T-helper 9 cell (primary cell): ENCODE measurements at regions not wholly inside any gene's neighbourhood (a gene's known extent, or its start where the extent isn't known, plus 50 kb on each side); places are given as distances from the start of the nearest gene placed in this dataset.
"Not testable (repeated sequence)": the region's sequence is repeated elsewhere in the genome, so short reads cannot be mapped to it uniquely, and the experiment has no call there.

ENCODE experiments used
- DNase-seq: peaks from one replicate; pipeline ENCODE4 v3.0.0-alpha.2; 2020

DNA sequence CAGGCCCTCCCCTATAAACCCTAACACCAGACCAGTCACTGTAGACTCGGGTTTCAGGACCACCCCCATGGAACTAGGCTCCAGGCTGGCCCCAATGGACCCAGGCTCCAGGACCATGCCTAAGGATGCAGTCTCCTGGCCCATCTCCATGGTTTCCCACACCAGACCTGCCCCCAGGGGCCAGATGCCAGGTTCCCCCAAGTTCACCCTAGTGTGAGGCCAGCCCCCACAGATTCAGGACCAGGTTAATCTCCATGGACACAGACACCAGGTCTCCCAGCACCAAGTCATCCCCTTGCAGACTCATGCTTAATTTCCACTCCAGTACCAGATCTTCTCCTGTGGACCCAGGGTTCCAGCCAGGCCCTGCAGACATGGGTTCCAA is 103.8 kb upstream of the LANCL2 start:
- no peak for DNase-seq

DNA sequence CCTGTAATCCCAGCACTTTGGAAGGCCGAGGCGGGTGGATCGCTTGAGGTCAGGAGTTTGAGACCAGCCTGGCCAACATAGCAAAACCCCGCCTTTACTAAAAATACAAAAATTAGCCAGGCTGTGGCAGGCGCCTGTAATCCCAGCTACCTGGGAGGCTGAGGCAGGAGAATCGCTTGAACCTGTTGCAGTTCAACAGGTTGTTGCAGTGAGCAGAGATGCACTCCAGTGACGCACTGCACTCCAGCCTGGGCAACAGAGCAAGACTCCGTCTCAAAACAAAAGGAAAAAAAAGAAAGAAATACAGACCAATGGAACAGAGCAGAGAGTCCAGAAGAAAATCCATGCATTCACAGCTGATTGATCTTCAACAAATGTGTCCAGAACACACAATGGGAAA is 99.8 kb upstream of the LANCL2 start:
- not testable (repeated sequence) for DNase-seq

DNA sequence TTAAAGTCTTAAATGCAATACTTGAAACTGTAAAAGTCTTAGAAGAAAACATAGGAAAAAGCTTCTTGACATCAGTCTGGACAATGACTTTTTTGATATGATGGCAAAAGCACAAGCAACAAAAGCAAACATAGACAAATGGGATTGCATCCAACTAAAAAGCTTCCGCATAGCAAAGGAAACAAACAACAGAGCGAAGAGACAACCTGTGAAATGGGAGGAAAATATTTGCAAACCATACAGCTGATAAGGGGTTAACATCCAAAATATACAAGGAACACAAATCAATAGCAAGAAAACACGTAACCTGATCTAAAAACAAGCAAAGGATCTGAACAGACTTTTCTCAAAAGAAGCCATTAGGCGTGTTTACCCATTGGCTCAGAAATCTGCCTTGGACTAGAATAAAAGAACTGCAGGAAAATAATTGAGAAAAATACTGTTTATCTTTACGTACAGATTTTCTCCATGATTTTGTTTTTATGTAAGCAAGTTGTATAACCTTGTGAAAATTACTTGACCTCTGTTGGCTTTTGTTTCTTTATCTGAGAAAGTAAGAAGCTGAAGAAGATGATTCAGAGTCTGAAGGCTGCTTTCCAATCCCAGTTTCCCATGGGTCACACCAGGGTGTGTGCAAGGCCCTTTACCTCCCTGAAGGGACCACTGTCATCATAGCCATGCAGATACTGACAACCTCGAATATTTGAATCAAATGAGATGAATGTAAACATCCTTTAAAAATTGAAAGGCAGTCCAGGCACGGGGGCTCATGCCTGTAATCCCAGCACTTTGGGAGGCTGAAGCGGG is 99.1 kb upstream of the LANCL2 start:
- DNase-seq = no peak

DNA sequence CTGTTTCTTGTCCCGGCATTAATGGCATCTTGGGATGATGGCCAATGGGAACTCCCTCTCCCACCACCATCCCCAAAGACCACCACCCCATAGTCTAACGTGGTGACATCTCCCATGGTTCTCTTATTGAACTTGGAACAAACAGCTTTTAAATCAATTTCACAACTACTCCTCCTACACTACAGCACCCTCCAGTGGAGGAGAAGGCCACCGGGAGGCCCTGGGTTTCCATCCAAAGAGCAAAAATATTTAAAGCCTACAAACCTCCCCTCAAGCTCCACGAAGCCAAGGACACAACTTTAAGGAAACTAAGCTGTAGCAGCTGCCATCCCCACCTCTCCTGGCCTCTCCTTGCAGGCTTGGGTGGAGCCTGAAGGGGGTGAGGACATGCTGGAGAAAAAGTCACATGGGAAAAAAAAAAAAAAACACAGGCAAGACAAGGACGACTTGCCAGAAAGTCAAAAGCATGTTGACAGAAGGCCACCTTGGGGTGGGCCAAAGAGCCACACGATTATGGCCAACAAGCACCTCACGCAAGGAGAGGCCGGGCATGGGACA is 94.0 kb upstream of the LANCL2 start:
- no peak for DNase-seq

DNA sequence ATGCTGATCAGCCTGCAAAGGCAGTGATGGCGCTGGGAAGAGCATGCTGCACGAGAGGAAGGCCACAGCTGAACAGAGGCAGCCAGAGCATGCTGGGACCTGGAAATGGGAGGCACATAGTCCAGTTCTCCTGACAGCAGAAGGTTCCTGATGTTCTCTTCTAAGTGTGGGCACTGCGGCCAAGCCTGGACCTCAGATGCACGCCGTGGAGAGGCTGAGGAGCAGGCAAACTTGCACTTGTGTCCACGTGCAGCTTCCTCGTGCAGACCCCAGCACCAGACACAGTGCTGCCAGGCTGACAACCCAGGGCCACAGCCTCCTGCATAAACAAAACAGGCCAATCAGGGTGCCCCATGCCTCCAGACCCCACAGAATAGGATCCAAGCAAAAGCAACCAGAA is 93.5 kb upstream of the LANCL2 start:
- no peak for DNase-seq

DNA sequence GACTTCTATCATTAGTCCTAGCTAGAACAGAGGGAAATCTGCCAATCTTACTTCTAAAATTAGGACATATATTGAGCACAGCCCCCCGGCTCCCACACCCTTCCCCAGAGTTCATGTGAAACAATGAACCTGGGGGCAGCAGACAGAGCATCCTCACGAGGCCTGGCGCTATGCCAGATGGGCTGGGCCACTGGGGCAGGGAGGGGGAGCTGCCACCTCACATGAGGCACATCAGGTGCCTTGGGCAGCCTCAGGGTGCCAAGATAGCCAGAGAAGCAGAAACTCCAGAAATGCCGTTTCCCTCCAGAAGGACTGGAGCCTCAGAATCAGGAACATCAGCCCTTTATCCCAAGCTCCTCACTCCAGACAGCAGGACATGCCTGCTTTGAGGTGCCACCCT is 92.8 kb upstream of the LANCL2 start:
- DNase-seq = no peak

DNA sequence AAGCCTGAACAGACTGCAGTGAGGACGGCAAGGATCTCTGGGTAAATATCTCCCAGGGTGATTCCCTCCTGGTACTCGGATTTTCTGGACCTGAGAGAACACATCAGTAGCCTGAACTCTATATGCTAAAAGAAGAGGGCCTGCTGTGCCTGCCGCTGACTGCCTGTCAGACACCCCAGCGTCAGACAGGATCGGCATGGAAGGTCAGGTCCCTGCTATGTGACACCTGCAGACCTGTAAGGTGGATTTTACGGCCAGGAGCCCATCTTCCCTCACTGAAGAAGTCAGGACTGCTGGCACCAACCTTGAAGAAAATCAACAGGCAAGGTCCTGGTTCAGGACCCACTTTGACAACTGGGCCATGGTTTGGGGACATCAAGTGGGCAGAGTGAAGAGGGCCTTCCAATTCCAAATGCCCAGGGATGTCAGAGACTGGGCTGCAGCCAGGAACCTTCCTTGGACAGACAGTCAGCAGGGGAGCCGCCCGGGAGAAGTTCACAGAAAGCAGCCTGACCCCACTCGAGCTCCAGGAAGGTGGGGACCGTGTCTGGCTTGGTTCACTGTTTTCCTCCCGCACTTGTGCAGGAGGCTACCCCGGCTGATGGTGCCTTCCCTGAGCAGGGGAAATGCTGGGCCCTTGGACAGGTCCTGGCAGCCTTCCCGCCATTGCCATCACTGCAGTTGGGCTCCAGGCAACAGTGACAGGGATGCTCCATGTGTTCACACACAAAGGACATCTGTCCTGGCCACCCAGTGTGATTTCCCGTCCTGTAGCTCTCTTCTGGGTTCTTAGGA is 91.8 kb upstream of the LANCL2 start:
- DNase-seq = no peak

DNA sequence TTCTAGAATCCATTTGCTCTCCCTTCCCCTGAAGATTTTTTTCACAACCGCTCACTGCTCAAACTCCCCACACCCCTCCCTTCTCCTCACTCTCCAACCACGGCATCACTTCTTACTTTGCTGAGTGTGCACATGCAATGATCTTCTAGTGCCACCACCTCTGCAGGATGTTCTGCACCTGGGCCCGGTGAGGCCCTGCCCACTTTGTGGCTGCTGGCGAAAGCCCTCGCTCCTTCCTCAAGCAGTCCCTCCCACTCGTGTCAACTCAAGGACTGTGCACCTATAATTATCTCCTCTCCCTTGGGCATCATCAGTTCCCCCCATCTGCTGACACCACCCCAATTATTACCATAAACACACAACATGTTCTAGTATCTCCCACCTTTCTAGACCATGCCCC is 91.0 kb upstream of the LANCL2 start:
- no peak for DNase-seq

DNA sequence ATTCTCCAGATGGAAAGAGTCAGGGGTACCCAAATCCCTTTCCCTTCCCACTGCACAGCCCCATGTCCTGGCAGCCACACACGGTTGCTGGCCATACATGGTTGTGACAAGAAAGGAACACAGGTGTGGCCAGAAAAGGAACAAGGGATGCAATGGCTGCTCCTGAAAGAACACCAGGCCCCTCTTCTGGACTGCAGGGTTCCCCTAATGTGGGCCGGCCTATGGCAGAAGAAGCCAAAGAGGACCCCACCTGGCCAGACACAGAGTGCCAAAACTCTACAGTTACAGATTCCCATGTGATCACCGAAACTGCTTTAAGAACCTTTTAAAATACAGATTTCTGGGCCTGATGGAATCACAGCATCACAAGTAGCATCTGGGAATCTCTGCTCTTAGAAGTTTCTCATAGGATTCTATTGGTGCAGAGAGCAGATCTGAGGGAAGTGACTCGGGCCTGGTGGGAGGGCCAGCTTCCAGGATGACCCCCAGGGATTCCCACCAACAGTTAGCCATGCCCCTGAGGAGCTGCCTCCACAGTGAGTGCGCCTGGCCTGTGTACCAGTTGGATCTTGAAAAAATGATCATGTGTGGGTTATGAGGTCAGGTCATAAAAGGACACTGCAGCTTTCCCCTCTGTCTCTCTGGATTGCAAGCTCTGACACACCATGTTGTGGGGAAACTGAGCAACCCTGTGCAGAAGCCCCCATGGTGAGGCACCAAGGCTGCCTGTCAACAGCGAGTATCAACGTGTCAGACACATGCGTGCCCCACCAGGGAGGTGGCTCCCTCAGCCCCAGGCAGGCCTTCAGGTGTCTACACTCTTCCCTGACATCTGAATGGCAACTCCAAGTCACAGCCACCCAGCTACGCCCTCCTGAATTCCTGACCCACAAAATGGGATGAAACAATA is 89.6 kb upstream of the LANCL2 start:
- no peak for DNase-seq

DNA sequence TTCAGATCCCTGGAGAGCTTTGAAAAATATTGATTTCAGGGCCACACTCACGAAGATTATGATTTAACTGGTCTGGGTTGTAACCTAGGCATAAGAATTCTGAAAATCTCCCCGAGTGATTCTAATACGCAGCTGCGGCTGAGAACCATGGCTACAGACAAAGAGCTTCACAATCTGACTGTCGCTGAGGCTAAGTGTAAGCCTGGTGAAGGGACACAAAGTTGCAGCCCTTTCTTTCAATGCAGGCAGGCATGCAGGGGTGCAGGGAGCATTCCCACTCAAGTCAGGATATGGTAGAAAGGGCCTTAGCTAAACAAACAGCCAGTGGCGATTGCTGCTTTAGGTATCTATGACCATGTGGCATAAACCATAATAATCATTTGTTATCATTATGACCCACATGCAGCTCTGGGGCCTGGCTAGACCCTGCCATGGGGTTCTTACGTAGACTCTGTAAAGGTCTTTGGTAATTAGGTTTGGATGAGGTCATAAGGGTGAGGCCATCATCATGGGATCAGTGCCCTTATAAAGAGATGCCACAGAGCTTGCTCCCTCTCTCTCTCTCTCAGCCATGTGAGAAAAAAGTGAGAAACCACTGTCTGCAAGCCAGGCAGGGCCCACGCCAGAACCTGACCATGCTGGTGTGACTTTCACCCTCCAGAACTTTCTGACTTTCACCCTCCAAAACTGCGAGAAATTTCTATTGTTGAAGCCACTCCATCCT is 88.4 kb upstream of the LANCL2 start:
- no peak for DNase-seq

DNA sequence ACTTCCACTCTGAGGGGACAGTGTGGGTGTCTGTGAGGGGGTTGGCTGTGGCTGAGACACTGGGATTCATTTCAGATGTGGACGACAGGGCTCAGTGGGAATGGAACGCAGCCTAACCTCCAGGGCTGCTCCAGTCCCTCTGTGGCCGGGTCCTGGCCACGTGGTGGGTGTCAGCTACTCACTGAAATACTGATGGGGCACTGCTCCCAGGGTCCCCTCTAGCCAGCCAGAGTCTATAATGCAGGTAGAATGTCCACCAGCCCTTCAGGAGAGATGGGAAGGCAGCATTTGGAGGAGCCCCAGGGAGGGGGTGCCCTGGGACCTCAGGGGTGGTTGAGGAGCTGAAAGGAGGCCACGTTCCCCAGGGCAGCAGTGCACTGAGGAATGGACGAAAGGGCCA is 87.2 kb upstream of the LANCL2 start:
- no peak for DNase-seq

DNA sequence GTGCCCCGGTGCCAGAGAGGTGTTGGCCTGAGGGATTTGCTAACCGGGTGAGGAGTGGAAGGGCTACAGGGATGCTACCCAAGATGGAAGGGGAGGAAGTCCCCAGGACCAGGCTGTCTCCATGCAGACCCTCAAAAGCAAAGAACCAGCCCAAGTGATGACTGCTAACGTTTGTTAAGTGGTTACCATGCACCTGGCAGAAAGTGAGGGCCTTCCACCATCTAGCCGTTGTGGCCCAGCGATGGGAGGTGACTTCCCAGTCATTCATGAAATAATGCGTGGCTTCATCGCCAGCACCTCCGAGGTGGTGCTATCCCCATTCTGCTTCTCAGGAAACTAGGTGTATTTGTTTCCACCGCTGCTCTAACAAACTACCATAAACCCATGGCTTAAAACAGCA is 86.8 kb upstream of the LANCL2 start:
- DNase-seq = no peak

DNA sequence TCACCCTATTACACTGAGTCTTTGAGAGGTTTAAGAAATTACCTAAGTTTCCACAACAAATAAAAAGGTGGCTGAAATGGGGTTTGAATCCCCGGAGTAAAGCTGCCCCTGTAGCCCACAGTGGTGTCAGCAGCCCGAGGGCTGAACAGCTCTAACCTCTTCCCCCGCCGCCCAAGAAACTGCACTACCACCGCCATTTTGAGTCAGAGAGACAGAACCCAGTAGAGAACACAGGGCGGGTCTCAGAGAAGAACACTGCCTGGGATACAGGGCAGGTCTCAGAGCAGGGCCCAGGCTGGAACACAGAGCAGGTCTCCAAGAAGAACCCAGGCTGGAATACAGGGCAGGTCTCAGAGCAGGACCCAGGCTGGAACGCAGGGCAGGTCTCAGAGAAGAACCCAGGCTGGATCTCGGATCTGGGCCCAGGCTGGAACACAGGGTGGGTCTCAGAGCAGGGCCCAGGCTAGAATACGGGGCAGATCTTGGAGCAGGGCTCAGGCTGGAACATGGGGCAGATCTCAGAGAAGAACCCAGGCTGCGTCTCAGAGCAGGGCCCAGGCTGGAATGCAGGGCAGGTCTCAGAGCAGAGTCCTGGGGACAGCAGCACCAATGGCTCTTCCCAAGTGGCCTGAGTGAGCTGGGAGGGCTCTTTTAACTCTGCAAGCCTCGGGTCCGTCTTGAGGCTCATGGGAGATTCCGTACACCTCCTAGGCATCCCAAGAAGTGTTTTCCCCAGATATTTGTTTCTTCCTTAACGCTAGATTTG is 85.9 kb upstream of the LANCL2 start:
- DNase-seq = no peak

DNA sequence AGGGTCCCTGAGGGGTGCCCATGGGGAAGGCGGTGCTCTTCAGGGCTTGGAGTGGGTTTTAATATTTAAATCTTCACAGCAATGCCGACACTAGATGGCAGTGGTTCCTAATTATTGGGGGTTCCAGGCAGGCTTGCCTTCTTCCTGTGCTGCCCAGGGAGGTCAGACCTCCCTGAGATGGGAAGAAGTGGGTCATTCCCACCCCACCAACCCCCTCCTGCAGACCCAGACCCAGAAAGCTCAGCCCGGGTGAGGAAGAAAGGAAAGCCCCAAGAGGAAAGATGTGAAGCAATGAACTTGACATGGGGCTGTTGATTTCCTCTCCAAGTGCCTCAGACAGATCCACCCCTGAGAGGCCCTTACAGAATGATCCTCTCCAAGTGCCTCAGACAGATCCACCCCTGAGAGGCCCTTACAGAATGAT is 85.1 kb upstream of the LANCL2 start:
- peak; percentile 50 for DNase-seq

DNA sequence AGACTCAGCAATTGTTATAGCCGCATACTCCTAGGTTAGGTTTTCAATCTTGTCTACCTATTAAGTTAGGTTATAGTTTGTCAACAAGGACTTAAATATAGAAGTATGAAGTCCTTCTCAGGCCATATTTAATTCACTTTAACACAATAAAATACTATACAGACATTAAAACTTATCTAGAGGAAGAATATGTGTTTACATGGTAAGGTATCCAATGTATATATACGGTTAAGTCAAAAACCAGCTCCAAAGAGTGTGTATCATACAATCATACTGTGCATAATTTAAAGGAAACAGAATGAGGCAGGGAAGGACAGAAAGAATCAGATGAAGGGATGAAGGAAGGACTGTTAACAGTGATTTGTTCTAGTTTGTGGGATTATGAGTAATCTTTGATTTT is 79.5 kb upstream of the LANCL2 start:
- no peak for DNase-seq

DNA sequence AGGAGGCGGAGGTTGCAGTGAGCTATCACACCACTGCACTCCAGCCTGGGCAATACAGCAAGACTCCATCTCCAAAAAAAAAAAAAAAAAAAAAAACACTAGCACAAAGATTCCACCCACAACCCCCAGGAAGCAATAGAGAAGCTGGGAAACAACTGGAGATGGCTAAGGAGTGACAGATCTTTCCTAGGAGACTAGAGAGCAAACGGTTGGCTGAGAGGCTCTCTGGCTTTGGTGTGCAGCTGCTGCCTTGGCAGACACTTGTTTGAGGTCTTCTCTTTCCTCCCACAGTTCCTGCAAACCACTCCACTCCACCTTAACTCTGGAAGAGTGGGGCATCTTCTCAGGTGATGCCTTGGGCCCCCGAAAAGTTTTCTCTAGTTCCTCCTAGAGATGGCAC is 78.5 kb upstream of the LANCL2 start:
- no peak for DNase-seq

DNA sequence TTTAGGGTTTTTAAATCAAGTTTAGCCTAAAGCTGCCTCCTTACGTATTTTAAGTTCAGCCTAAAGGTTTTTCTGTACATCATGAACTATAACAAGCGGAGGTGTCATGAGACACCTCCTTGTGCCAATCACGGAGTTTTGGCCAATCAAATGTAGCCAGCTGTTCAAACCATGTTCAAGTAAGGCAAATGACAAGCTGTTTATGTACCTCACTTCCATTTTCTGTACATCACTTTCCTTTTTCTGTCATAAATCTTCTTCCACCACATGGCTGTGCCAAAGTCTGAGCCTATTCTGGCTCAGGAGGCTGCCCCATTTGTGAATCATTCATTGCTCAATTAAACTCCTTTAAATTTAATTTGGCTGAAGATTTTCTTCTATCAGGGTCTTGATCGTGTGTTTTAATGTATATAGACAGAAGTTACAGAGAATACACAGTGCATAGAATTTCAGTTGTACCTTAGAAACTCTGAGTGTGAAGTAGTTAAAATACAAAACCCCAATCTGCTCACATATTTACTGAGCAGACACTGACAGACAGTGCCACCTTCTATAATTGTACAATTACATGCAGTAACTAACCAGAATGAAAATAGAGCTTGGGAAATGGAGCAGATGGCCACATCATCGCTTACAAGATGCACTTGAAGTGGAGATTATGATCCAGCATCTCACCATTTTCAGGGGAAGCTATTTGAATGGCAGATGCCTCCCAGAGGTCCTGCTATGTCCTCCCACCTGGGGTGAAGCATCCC is 76.9 kb upstream of the LANCL2 start:
- DNase-seq = no peak

DNA sequence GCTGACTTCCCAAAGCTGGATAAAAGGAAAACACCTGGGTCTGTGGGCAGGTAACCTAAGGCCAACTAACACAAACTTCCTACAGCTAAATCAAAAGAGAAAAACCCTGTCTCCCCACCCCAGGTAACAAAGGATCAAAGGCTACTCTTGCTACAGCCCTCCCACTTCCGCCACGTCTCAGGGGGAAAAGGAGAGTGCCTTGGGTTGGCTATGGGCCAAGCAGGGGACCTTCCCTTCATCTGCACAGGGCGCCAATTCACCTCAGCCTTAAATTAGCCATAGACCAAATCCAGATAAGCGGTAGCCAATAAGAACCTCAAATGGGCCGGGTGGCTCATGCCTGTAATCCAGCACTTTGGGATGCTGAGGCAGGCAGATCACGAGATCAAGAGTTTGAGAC is 69.1 kb upstream of the LANCL2 start:
- no peak for DNase-seq

DNA sequence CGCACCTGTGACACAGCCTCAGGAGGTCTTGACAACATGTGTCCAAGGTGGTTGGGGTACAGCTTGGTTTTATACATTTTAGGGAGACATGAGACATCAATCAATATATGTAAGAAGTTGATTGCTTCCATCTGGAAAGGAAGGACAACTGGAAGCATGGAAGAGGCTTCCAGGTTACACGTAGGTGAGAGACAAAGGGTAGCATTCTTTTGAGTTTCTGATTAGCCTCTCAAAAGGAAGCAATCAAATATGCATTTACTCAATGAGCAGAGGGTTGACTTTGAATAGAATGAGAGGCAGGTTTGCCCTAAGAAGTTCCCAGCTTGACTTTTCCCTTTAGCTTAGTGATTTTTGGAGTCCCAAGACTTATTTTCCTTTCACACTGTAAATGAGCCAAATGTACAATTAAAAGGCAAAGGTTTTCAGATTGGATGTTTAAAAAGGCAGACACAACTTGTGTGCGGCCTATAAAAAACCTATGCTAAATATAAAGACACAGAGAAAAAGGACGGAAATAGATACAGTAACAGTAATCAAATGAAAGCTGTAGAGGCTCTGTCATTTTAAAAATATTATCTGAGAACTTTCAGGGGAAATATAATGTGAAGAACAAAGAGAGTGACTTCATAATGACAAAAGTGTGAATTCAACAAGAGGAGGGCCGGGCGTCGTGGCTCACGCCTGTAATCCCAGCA is 65.7 kb upstream of the LANCL2 start:
- no peak for DNase-seq

DNA sequence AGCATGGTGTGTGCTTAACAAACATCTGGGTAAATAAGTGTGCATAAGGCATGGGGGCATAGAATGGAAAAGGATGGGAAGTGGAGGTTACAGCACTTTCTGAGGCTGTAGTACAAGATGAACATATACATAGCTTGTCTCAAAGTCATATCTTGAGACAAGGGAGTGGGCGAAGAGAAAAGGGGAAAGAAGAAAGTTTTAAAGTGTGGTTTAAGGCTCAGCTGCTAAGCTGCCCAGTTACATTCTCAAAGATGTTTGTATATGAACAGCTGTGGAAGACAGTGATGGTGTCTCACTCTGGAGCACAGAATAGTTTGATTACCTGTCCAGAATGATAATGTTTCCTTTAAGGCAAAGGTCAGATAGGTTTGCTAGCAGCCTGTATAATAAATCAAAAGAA is 61.9 kb upstream of the LANCL2 start:
- DNase-seq = no peak
